DND-41 (cell line): ENCODE measurements at regions not wholly inside any gene's neighbourhood (a gene's known extent, or its start where the extent isn't known, plus 50 kb on each side); places are given as distances from the start of the nearest gene placed in this dataset.

Experiments
- ATAC-seq: fragments of 200-7000 bp; cut with Tn5 transposase; 3 replicates; pipeline ENCODE4 v1.9.1; 2021; ENCODE audit warnings: low read depth; ENCODE audit not compliant: insufficient read depth
- DNase-seq: peaks from one replicate; pipeline ENCODE4 v3.0.0-alpha.2; 2020
- H2AFZ ChIP-seq: 2 replicates; pipeline ENCODE4 v1.6.0; 2012; ENCODE audit warnings: low read depth, low read length
- H3K27ac ChIP-seq: 2 replicates; pipeline ENCODE4 v1.5.1; 2012; ENCODE audit warnings: low read length, inconsistent platforms
- H3K27me3 ChIP-seq: fragments of 200-600 bp; sonication (generic); 2 replicates; pipeline ENCODE4 v1.6.0; 2012; ENCODE audit warnings: low read length, mild to moderate bottlenecking, inconsistent platforms; ENCODE audit not compliant: insufficient read depth, poor library complexity
- H3K36me3 ChIP-seq: 2 replicates; pipeline ENCODE4 v1.5.1; 2012; ENCODE audit warnings: low read length, inconsistent platforms; ENCODE audit not compliant: insufficient read depth
- H3K4me1 ChIP-seq: 2 replicates; pipeline ENCODE4 v1.5.1; 2012; ENCODE audit warnings: mild to moderate bottlenecking, low read length; ENCODE audit not compliant: insufficient read depth
- H3K4me2 ChIP-seq: 2 replicates; pipeline ENCODE4 v1.6.0; 2012; ENCODE audit warnings: mild to moderate bottlenecking, moderate library complexity, low read length, inconsistent platforms; ENCODE audit not compliant: insufficient read depth
- H3K4me3 ChIP-seq, 2 experiments: fragments of 200-600 bp in 1 of 2; shearing (Covaris generic) in 1 of 2; 2 replicates each; pipeline ENCODE4 v1.5.1; 2012 to 2016; ENCODE audit warnings: inconsistent platforms in 2 of 2, low read length in 2 of 2, mild to moderate bottlenecking in 2 of 2, low read depth in 1 of 2, moderate library complexity in 1 of 2
- H3K79me2 ChIP-seq: 2 replicates; pipeline ENCODE4 v1.6.0; 2012; ENCODE audit warnings: low read length, inconsistent platforms; ENCODE audit not compliant: insufficient read depth
- H3K9ac ChIP-seq: 2 replicates; pipeline ENCODE4 v1.6.0; 2012; ENCODE audit warnings: low read depth, mild to moderate bottlenecking, inconsistent platforms, low read length, moderate library complexity
- H3K9me3 ChIP-seq: 2 replicates; pipeline ENCODE4 v1.5.1; 2012; ENCODE audit warnings: low read length, moderate library complexity, mild to moderate bottlenecking, inconsistent platforms; ENCODE audit not compliant: insufficient read depth, severe bottlenecking
- H4K20me1 ChIP-seq: 2 replicates; pipeline ENCODE4 v1.6.0; 2012; ENCODE audit warnings: low read length; ENCODE audit not compliant: insufficient read depth
- EZH2 ChIP-seq: IDR thresholded peaks from 3 replicates; pipeline ENCODE4 v1.6.1; 2012; ENCODE audit warnings: borderline replicate concordance, low read depth, mild to moderate bottlenecking, moderate library complexity, low read length, inconsistent platforms; ENCODE audit not compliant: severe bottlenecking
- TF ChIP-seq, protein P1 (sequence below): IDR thresholded peaks from 2 replicates; pipeline ENCODE4 v1.5.1; 2012; ENCODE audit warnings: borderline replicate concordance, low read length, moderate library complexity, mild to moderate bottlenecking; ENCODE audit not compliant: poor library complexity, severe bottlenecking; ENCODE audit errors: extremely low read depth

DNA sequence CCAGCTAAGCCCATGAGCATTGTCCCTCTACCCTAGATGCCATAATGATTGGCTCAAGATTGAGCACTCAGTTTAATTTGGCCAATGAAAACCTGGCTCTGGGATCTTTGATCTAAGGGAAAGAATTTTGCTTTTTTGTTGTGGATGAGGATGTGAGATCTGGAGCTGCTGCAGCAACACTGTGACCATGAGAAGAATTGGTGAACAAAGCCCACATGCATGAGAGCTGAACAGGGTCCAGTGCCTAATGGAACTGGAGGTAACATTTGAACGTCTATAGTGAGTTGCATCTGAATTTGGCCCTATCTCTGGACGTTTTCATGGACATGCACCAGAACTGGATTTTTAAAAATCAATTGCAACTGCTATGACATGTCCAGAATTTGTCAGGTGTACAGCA lies 338.6 kb downstream of the AACS start:
- Histone ChIP-seq H3K27ac (no peak overlapping the region), H3K27me3 (no peaks in the 10 kb centered on the region), H4K20me1 (no peaks in the 10 kb centered on the region), H3K36me3 (no peaks in the 10 kb centered on the region), H3K9ac (no peak overlapping the region), H3K79me2 (no peaks in the 10 kb centered on the region), H3K9me3 (no peaks in the 10 kb centered on the region), H3K4me1 (no peaks in the 10 kb centered on the region), H3K4me2 (no peak overlapping the region), H3K4me3 (no peak overlapping the region), H2AFZ (no peak overlapping the region)
- DNase-seq (no peak), ATAC-seq (no peak)
- TF ChIP-seq, protein P1, sequence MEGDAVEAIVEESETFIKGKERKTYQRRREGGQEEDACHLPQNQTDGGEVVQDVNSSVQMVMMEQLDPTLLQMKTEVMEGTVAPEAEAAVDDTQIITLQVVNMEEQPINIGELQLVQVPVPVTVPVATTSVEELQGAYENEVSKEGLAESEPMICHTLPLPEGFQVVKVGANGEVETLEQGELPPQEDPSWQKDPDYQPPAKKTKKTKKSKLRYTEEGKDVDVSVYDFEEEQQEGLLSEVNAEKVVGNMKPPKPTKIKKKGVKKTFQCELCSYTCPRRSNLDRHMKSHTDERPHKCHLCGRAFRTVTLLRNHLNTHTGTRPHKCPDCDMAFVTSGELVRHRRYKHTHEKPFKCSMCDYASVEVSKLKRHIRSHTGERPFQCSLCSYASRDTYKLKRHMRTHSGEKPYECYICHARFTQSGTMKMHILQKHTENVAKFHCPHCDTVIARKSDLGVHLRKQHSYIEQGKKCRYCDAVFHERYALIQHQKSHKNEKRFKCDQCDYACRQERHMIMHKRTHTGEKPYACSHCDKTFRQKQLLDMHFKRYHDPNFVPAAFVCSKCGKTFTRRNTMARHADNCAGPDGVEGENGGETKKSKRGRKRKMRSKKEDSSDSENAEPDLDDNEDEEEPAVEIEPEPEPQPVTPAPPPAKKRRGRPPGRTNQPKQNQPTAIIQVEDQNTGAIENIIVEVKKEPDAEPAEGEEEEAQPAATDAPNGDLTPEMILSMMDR: no peak
- TF ChIP-seq EZH2: no peak

DNA sequence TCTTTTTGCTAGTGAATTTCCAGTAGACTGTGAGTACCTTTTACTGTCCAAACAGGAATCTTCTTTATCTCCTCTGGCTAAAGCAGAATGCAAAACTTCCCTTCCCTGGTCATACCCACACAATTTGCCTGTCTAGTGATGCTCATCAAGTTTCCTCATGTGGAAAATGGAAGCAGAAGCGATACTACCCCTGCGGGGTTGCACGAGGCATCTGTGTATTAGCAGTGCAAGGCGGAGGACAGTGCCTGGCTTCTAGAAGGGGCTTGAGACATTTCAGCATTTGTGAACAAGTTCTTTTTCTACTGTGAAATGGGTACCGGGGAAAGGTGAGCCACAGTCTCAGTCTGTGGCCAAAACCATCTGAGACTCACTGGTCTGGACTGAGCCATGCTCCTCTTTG lies 340.9 kb downstream of the AACS start:
- no peaks in the 10 kb centered on the region for H3K27me3 ChIP-seq
- no peak for TF ChIP-seq EZH2
- TF ChIP-seq, protein P1: no peak
- no peak overlapping the region for H3K9ac ChIP-seq
- DNase-seq (no peak), ATAC-seq (no peak)
- H3K27ac ChIP-seq: no peak overlapping the region
- no peak overlapping the region for H2AFZ ChIP-seq
- no peaks in the 10 kb centered on the region for H3K9me3 ChIP-seq
- H3K4me2 ChIP-seq: no peak overlapping the region
- H3K79me2 ChIP-seq: no peaks in the 10 kb centered on the region
- no peaks in the 10 kb centered on the region for H3K36me3 ChIP-seq
- no peaks in the 10 kb centered on the region for H4K20me1 ChIP-seq
- no peak overlapping the region for H3K4me3 ChIP-seq
- no peaks in the 10 kb centered on the region for H3K4me1 ChIP-seq

DNA sequence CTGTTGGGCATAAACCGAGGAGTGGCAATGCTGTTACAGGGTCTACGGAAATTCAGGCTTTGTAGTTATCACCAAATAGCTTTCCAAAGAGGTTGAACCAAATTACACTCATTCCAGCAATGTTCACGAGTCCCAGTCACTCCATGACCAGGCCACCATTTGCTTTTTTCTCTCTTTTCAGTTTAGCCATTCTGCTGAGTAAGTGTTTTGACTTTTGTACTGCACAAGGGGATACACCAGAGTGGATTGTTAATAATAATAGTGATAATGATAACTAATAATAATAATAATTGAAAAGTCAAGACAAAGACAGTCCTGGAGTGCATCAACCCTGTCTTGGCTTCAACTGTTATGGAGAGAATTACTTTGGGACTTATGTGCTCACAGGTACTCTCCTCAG lies 343.5 kb downstream of the AACS start:
- H3K79me2 ChIP-seq: no peaks in the 10 kb centered on the region
- ATAC-seq: no peak

DNA sequence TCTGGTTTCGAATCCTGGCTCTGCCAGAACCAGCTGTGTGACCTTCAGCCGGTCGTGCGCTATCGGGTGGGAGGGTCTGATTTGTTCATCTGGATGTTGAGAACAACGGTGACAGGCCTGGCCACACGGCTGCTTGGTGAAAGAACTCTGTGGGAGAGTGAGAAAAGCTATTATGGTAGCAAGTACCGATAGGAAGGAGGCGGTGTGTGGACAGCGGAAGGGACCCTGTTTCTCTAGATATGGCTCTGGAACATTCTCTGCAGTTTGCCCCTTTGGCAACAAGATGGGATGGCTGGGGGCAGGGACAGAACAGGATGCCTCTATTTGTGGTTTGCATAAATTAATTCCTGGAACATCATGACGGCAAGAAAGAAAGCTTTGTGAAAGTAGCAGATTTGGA lies 347.3 kb downstream of the AACS start:
- no peak overlapping the region for H3K27ac ChIP-seq
- no peak overlapping the region for H3K4me2 ChIP-seq
- H4K20me1 ChIP-seq: no peaks in the 10 kb centered on the region
- no peak overlapping the region for H3K4me3 ChIP-seq
- no peaks in the 10 kb centered on the region for H3K4me1 ChIP-seq
- no peak overlapping the region for H3K9ac ChIP-seq
- TF ChIP-seq, protein P1: no peak
- TF ChIP-seq EZH2: no peak
- ATAC-seq (no peak), DNase-seq (no peak)
- no peaks in the 10 kb centered on the region for H3K79me2 ChIP-seq
- peaks cover 4% of the 10 kb centered on the region for H3K27me3 ChIP-seq
- no peaks in the 10 kb centered on the region for H3K9me3 ChIP-seq
- H2AFZ ChIP-seq: no peak overlapping the region
- H3K36me3 ChIP-seq: no peaks in the 10 kb centered on the region

More for the DNA sequence above, 343.5 kb downstream of the AACS start:
- Histone ChIP-seq H3K27me3 (no peaks in the 10 kb centered on the region), H3K4me2 (no peak overlapping the region), H3K4me1 (no peaks in the 10 kb centered on the region), H3K27ac (no peak overlapping the region), H3K4me3 (no peak overlapping the region), H2AFZ (no peak overlapping the region), H3K9ac (no peak overlapping the region), H3K36me3 (no peaks in the 10 kb centered on the region), H4K20me1 (no peaks in the 10 kb centered on the region), H3K9me3 (no peaks in the 10 kb centered on the region)
- no peak for TF ChIP-seq EZH2
- TF ChIP-seq, protein P1: no peak
- DNase-seq: no peak
